ENCODE measurements at regions not wholly inside any gene's neighbourhood (a gene's known extent, or its start where the extent isn't known, plus 50 kb on each side); places are given as distances from the start of the nearest gene placed in this dataset.
"Not testable (repeated sequence)": the region's sequence is repeated elsewhere in the genome, so short reads cannot be mapped to it uniquely, and the experiment has no call there.

GRCh38 chr13:90331974-90332373, 1015.5 kb upstream of the MIR17HG start:
- TF ChIP-seq CTCF (conservative IDR thresholded peaks at IDR 0.05; ENCODE audit: low read depth, low read length) (no peak), EZH2 (IDR thresholded peaks at IDR 0.05; ENCODE audit: borderline replicate concordance, low read depth, low read length, poor library complexity, severe bottlenecking) (no peak)
- Histone ChIP-seq H3K27ac (ENCODE audit: low read depth, low read length, poor library complexity, severe bottlenecking) (no peak overlapping the region), H3K4me1 (ENCODE audit: insufficient read depth, low read length, poor library complexity, severe bottlenecking) (no peaks in the 10 kb centered on the region), H3K9me3 (ENCODE audit: low read depth, low read length, poor library complexity, severe bottlenecking) (no peaks in the 10 kb centered on the region), H3K27me3 (replicated peaks; ENCODE audit: insufficient read depth, low read depth, low read length, poor library complexity) (no peaks in the 10 kb centered on the region), H3K4me3 (ENCODE audit: low read depth, low read length, poor library complexity, severe bottlenecking) (no peak overlapping the region), H3K36me3 (ENCODE audit: insufficient read depth, low read length, poor library complexity, severe bottlenecking) (no peaks in the 10 kb centered on the region)
- CTCF ChIA-PET = no interaction called here
- intact Hi-C loops (cut with micrococcal nuclease; ENCODE audit: unreplicated experiment) = no loop called here
- no peak for DNase-seq (ENCODE audit: low spot score)
- no TSS peak for BruUV-seq (replicated peaks)
- POLR2A ChIA-PET (ENCODE audit: low non-redundant PET) = no interaction called here

- DNase-seq (ENCODE audit: low spot score) = no peak
- Histone ChIP-seq H3K36me3 (ENCODE audit: insufficient read depth, low read length, poor library complexity, severe bottlenecking) (no peaks in the 10 kb centered on the region), H3K9me3 (ENCODE audit: low read depth, low read length, poor library complexity, severe bottlenecking) (no peaks in the 10 kb centered on the region), H3K4me1 (ENCODE audit: insufficient read depth, low read length, poor library complexity, severe bottlenecking) (no peaks in the 10 kb centered on the region), H3K4me3 (ENCODE audit: low read depth, low read length, poor library complexity, severe bottlenecking) (no peak overlapping the region), H3K27ac (ENCODE audit: low read depth, low read length, poor library complexity, severe bottlenecking) (no peak overlapping the region), H3K27me3 (replicated peaks; ENCODE audit: insufficient read depth, low read depth, low read length, poor library complexity) (no peaks in the 10 kb centered on the region)
- BruUV-seq (replicated peaks) = no TSS peak
- POLR2A ChIA-PET (ENCODE audit: low non-redundant PET) = no interaction called here
- TF ChIP-seq CTCF (conservative IDR thresholded peaks at IDR 0.05; ENCODE audit: low read depth, low read length) (no peak), EZH2 (IDR thresholded peaks at IDR 0.05; ENCODE audit: borderline replicate concordance, low read depth, low read length, poor library complexity, severe bottlenecking) (no peak)
- intact Hi-C loops (cut with micrococcal nuclease; ENCODE audit: unreplicated experiment) = no loop called here
- CTCF ChIA-PET = no interaction called here
Observed at GRCh38 chr13:90336507-90336906, 1011.0 kb upstream of the MIR17HG start.

GRCh38 chr13:90341348-90341747, 1006.1 kb upstream of the MIR17HG start:
- H3K36me3 ChIP-seq (ENCODE audit: insufficient read depth, low read length, poor library complexity, severe bottlenecking); H3K27ac ChIP-seq (ENCODE audit: low read depth, low read length, poor library complexity, severe bottlenecking); H3K27me3 ChIP-seq (replicated peaks; ENCODE audit: insufficient read depth, low read depth, low read length, poor library complexity); POLR2A ChIA-PET (ENCODE audit: low non-redundant PET); intact Hi-C loops (cut with micrococcal nuclease; ENCODE audit: unreplicated experiment); H3K9me3 ChIP-seq (ENCODE audit: low read depth, low read length, poor library complexity, severe bottlenecking); BruUV-seq (replicated peaks); H3K4me1 ChIP-seq (ENCODE audit: insufficient read depth, low read length, poor library complexity, severe bottlenecking); DNase-seq (ENCODE audit: low spot score); CTCF ChIA-PET; H3K4me3 ChIP-seq (ENCODE audit: low read depth, low read length, poor library complexity, severe bottlenecking): not testable (repeated sequence)

GRCh38 chr13:90348477-90349136, 998.9 kb upstream of the MIR17HG start:
- POLR2A ChIA-PET (ENCODE audit: low non-redundant PET) = not testable (repeated sequence)

More at GRCh38 chr13:90348477-90349136, 998.9 kb upstream of the MIR17HG start:
- DNase-seq (ENCODE audit: low spot score); intact Hi-C loops (cut with micrococcal nuclease; ENCODE audit: unreplicated experiment); CTCF ChIA-PET; H3K27ac ChIP-seq (ENCODE audit: low read depth, low read length, poor library complexity, severe bottlenecking); H3K36me3 ChIP-seq (ENCODE audit: insufficient read depth, low read length, poor library complexity, severe bottlenecking); H3K4me1 ChIP-seq (ENCODE audit: insufficient read depth, low read length, poor library complexity, severe bottlenecking); H3K4me3 ChIP-seq (ENCODE audit: low read depth, low read length, poor library complexity, severe bottlenecking); BruUV-seq (replicated peaks); H3K27me3 ChIP-seq (replicated peaks; ENCODE audit: insufficient read depth, low read depth, low read length, poor library complexity); H3K9me3 ChIP-seq (ENCODE audit: low read depth, low read length, poor library complexity, severe bottlenecking): not testable (repeated sequence)

Measured in A673 (cell line).